NCI-H1092 (cell line): ENCODE measurements at regions not wholly inside any gene's neighbourhood (a gene's known extent, or its start where the extent isn't known, plus 50 kb on each side); places are given as distances from the start of the nearest gene placed in this dataset.

ENCODE experiments used
- DNase-seq: peaks from one replicate; lab custom pipeline; 2025; lab: John Stamatoyannopoulos, UW

- no peak for DNase-seq
Observed at GRCh38 chr5:88396751-88397281, 128.2 kb upstream of the TMEM161B start.

DNA sequence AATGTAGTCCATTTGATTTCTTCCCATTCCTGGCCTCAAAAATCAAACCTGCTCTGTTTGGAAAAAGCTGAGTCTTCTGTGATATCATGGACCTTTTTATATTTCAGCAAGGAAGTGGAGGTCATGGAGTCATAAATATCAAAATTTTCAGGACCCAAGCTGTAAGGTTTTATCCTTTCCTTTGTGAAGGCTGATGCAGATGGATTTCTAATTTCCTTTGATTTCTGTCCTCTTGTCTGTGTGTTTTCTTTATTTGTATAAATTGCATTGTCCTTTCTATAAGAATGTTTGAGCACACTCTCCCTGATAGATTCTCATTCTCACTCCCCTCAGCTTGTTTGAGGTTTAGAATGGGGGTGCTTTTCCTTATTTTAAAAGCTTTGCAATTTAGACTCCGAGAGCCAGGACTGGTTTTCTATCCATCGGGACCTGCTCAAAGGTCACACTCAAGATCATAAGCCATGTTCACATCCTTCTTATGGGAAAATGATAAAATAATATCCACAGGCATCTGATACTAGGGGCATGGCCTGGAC, 127.4 kb upstream of the TMEM161B start:
- no peak for DNase-seq

DNA sequence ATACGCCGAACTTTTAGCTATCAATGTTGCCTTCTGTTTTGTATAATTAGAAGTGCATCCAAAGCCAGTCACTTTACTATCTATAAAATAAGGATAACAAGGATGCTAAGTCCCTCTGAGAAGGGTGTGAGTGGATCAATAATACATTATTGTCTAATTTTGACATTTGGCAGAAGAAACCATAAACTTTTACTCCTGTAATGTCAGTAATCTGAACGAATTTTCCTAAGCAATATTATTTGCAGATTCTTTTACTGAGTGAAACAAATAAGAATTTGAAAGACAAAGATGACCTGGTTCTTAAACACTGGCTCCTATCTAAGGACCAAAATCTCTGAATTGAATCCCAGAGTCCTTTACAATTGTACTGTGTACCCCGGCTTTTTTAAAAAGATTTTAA, 126.6 kb upstream of the TMEM161B start:
- DNase-seq, result no peak

- no peak for DNase-seq
Observed at GRCh38 chr5:88394536-88395175, 126.0 kb upstream of the TMEM161B start.

- DNase-seq, result no peak
Observed at GRCh38 chr5:88393716-88394535, 125.3 kb upstream of the TMEM161B start.

DNA sequence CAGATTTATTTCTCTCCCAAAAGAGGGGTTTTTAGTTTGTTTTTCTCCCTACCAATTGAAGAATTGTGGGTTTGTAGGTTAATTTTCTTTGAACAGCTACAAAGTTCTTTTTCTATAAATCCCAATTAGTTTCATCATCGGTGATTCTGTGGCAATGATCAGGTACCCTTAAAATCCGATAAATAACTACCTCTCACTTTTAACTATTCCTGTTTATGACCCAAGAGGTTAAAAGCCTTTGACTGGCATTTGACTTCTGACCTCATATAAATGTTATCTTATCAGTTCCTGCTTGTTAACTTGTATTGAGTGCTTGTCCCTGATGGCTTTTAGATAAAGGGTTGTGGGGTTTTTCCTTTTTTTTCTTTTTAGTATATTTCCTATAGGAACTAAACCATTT, 124.4 kb upstream of the TMEM161B start:
- no peak for DNase-seq

- DNase-seq, result no peak
Observed at GRCh38 chr5:88391991-88392390, 123.3 kb upstream of the TMEM161B start.

- DNase-seq, result no peak
Observed at GRCh38 chr5:88391116-88391515, 122.5 kb upstream of the TMEM161B start.

GRCh38 chr5:88390481-88390880, 121.8 kb upstream of the TMEM161B start:
- DNase-seq, result no peak

DNA sequence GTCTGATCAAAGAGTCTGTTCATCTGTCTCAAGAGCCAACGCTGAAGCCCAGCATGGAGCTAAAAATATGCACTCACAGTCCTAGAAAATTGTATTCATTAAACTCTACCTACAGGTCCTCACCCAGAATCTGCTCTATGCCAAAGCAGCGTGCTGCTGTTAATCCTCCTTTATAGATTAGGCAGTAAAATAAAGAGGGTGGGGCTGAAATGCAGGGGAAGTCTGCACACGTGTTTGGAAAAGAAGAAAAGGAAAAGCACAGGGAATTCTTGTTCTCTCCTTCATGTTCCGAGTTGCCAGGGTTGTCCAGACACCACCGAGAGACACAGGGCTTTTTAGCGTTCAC, 121.4 kb upstream of the TMEM161B start:
- no peak for DNase-seq

- DNase-seq, result no peak
Observed at GRCh38 chr5:88389338-88390095, 120.9 kb upstream of the TMEM161B start.

DNA sequence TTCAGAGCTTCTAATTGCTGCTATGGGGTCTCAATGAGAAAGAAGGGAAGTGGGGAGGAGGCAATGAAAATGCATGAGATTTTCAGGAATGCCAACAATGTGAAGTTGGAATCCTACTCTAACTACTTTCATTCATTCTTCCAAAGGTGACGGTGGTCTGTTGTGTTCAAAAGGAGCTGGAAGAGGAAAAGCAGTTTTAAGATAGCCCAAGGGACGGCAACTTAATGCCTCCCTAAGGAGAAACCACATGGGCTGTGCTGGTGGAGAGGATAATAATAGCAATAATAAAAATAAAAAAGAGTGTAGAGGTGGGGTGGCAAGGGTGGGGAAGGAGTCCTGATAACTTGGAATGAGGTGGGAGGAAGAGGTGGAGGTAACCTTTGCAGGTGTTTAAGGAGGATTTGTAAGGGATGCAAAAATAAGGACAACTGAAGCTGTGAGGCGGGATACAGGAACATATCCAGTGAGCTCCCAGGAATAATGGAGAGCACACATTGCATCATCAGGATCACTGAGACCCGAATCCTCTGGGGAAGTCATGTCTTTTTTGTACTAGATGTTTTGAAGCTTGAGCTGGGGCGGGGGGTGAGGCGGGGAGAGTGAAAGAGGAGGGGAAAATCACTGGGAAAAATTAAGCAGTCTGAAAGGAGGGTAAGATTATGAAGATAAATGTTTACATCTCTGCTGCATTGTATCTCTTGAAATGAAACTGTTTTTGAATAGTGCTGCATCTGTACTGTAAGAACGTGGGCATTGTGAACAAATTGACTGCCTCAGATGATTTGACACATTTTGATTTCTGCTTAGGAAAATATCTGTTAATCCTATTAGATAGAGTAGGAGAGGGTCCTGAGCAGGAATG, 120.1 kb upstream of the TMEM161B start:
- no peak for DNase-seq

DNA sequence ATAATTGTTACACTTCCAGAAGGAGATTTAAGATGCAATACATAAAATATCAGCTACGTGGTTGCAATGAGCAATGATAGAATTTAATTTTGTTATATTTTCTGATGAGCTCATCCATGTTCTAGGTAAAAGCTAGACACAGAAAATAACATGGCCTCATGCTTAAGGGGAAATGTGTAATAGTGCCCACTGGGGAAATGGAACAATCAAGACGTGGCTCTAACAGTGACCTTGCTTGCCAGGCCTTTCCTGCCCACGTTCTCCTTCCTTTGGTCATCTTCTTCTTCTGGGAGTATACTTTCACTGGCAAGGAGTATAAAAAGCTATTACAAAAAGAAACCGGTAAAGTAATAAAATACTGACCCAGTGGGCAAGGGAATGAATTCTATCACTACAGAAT, 116.2 kb upstream of the TMEM161B start:
- no peak for DNase-seq

GRCh38 chr5:88380332-88380731, 111.7 kb upstream of the TMEM161B start:
- DNase-seq, result no peak

- DNase-seq, result no peak
Observed at GRCh38 chr5:88377705-88378656, 109.3 kb upstream of the TMEM161B start.

DNA sequence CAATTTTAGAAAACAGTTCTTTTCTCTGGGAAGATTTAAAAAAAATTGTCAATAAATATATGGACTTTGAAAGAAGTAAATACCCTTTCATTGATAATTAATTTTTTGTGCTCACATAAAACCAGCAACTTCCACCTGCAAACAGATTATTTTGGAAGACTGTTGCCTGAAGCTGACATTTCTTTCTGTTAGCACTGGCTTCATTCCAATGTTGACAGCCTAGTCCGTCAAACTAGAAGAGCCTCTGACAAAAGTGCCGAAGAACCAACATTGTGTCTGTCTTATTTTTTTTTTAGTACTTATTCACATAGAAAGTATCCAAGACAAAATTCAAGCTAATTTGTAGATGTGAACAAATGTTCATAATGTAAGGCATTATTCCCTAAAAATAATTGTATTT, 108.6 kb upstream of the TMEM161B start:
- DNase-seq, result no peak

DNA sequence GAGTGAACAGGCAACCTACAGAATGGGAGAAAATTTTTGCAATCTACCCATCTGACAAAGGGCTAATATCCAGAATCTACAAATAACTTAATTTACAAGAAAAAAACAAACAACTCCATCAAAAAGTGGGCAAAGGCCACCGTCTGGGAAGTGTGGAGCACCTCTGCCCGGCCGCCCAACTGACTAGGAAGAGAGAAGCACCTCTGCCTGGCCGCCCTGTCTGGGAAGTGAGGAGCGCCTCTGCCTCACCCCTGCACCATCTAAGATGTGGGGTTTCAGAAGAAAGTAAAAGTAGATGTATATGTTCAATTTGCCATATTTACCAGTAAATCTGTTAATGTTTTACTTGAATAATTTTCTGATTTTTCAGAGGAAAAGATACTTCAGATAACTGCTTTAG, 108.1 kb upstream of the TMEM161B start:
- no peak for DNase-seq

DNA sequence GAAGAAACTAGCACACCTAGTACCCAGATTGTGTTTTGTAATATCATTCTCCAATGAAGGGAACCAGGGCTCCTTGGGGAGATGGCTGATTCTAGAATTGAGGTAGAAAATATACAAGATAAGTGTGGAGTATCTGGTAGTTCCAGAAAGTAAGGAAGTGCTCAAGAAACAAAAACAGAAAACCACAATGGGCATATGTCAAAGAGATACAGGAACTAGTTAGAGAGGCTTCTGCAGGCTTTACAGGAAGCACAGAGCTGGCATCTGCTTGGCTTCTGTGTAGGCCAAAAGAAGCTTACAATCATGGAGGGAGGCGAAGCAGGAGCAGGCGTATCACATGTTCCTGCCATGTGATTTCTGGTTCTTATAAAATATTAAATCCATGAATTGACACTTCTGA, 105.7 kb upstream of the TMEM161B start:
- DNase-seq, result no peak

DNA sequence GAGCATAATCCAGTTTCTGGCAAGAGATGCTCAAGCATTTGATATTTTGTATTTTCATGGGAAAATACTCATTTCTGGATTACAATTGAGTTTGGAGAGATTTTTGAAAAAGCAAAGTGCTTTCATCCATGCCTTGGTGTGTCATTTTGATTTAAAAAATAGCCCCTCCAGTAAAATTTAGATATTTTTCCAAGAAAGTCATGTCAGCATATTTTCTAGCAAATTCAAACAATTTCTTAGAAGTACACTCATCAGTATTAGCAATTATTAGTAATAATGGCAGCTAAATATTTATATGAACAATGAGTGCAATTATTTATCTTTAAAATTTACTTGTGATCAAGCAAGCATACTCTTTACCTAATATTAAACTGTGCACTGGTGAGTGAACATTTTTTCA, 102.2 kb upstream of the TMEM161B start:
- no peak for DNase-seq

GRCh38 chr5:88368201-88368600, 99.6 kb upstream of the TMEM161B start:
- no peak for DNase-seq
